Retinal pigment epithelial cell (primary cell): ENCODE measurements at regions not wholly inside any gene's neighbourhood (a gene's known extent, or its start where the extent isn't known, plus 50 kb on each side); places are given as distances from the start of the nearest gene placed in this dataset.

Experiments used
- DNase-seq: peaks from one replicate; pipeline ENCODE4 v3.0.0-alpha.2; 2010; ENCODE audit warnings: low read depth
- H3K4me3 ChIP-seq: 2 replicates; pipeline ENCODE4 v1.5.1; 2011; ENCODE audit warnings: mild to moderate bottlenecking, low read length, control low read depth, moderate library complexity
- CTCF ChIP-seq: conservative IDR thresholded peaks from 2 replicates; pipeline ENCODE4 v1.5.1; 2011; ENCODE audit warnings: low read depth, low read length, control low read depth, inconsistent platforms

GRCh38 chr13:94952787-94953186, 240.4 kb upstream of the SOX21 start:
- no peak for DNase-seq
- TF ChIP-seq CTCF = no peak
- H3K4me3 ChIP-seq = no peak overlapping the region

GRCh38 chr13:94950303-94950702, 238.0 kb upstream of the SOX21 start:
- peak; percentile 1 for TF ChIP-seq CTCF
- no peak for DNase-seq
- no peak overlapping the region for H3K4me3 ChIP-seq

- H3K4me3 ChIP-seq = no peak overlapping the region
- no peak for DNase-seq
- TF ChIP-seq CTCF = no peak
Observed at GRCh38 chr13:94947965-94948371, 235.6 kb upstream of the SOX21 start.

GRCh38 chr13:94947392-94947791, 235.0 kb upstream of the SOX21 start:
- TF ChIP-seq CTCF = no peak
- no peak overlapping the region for H3K4me3 ChIP-seq
- DNase-seq = no peak

GRCh38 chr13:94946039-94946438, 233.7 kb upstream of the SOX21 start:
- H3K4me3 ChIP-seq = no peak overlapping the region
- DNase-seq = no peak
- TF ChIP-seq CTCF = no peak

GRCh38 chr13:94938124-94938523, 225.8 kb upstream of the SOX21 start:
- TF ChIP-seq CTCF = no peak
- DNase-seq = no peak
- H3K4me3 ChIP-seq = no peak overlapping the region

GRCh38 chr13:94936633-94937032, 224.3 kb upstream of the SOX21 start:
- H3K4me3 ChIP-seq = no peak overlapping the region
- no peak for DNase-seq
- no peak for TF ChIP-seq CTCF
